Activated CD8-positive, alpha-beta T cell treated with anti-CD3 and anti-CD28 coated beads for 36 hours (primary cell): ENCODE measurements at regions not wholly inside any gene's neighbourhood (a gene's known extent, or its start where the extent isn't known, plus 50 kb on each side); places are given as distances from the start of the nearest gene placed in this dataset.

Experiments used
- ATAC-seq: fragments of 200-7000 bp; cut with Tn5 transposase; one replicate; pipeline ENCODE4 v1.10.0; 2021; ENCODE audit warnings: mild to moderate bottlenecking, moderate library complexity
- CTCF ChIA-PET: fragments of 350-600 bp; sonication (Branson Sonifier 250); formaldehyde crosslinking; loops from one replicate; lab custom pipeline; 2021; ENCODE audit warnings: antibody characterized with exemption; lab: Charles Lee
- POLR2A ChIA-PET: fragments of 350-600 bp; sonication (Branson Sonifier 250); formaldehyde crosslinking; loops from one replicate; lab custom pipeline; 2021; ENCODE audit warnings: antibody characterized with exemption; lab: Charles Lee
- DNase-seq: peaks from one replicate; pipeline ENCODE4 v3.0.0-alpha.2; 2020
- H3K27ac Mint-ChIP-seq: one replicate; pipeline ENCODE4 v1.8.0; 2021; ENCODE audit warnings: mild to moderate bottlenecking, mixed read lengths
- H3K27me3 Mint-ChIP-seq: one replicate; pipeline ENCODE4 v1.8.0; 2021; ENCODE audit warnings: mixed read lengths
- H3K36me3 Mint-ChIP-seq: one replicate; pipeline ENCODE4 v1.8.0; 2021; ENCODE audit warnings: low read depth, mixed read lengths
- H3K4me1 Mint-ChIP-seq: one replicate; pipeline ENCODE4 v1.8.0; 2021; ENCODE audit warnings: low read depth, mixed read lengths
- H3K4me3 Mint-ChIP-seq: one replicate; pipeline ENCODE4 v1.8.0; 2021; ENCODE audit warnings: mild to moderate bottlenecking, moderate library complexity, mixed read lengths
- H3K9me3 Mint-ChIP-seq: one replicate; pipeline ENCODE4 v1.8.0; 2021; ENCODE audit warnings: mixed read lengths
- CTCF ChIP-seq: fragments of 200-600 bp; IDR thresholded peaks from one replicate; pipeline ENCODE4 v1.8.0; 2022; ENCODE audit warnings: antibody characterized with exemption, mild to moderate bottlenecking
- intact Hi-C: fragments of 100-400 bp; cut with micrococcal nuclease; formaldehyde crosslinking; loops from one replicate; pipeline ENCODE4 v1.10.0; 2022

- Mint-ChIP-seq H3K27me3 (peaks cover 2% of the 10 kb centered on the region), H3K36me3 (no peaks in the 10 kb centered on the region), H3K9me3 (peaks cover 3% of the 10 kb centered on the region), H3K27ac (no peak overlapping the region), H3K4me1 (no peaks in the 10 kb centered on the region), H3K4me3 (no peak overlapping the region)
- DNase-seq (no peak), ATAC-seq (no peak)
- ChIA-PET CTCF (no interaction called here), POLR2A (no interaction called here)
- intact Hi-C loops: no loop called here
- TF ChIP-seq CTCF: no peak
These were observed 115.6 kb upstream of the IGSF21 start for GRCh38 chr1:17991996-17992395.

GRCh38 chr1:17992800-17993199 lies 114.8 kb upstream of the IGSF21 start:
- no peak for DNase-seq
- TF ChIP-seq CTCF: no peak
- ATAC-seq: no peak
- intact Hi-C loops: no loop called here
- ChIA-PET POLR2A (no interaction called here), CTCF (no interaction called here)
- Mint-ChIP-seq H3K4me3 (no peak overlapping the region), H3K27ac (no peak overlapping the region), H3K4me1 (no peaks in the 10 kb centered on the region), H3K36me3 (no peaks in the 10 kb centered on the region), H3K9me3 (peaks cover 3% of the 10 kb centered on the region), H3K27me3 (peaks cover 2% of the 10 kb centered on the region)

GRCh38 chr1:17994046-17994445 lies 113.6 kb upstream of the IGSF21 start:
- H3K36me3 Mint-ChIP-seq: no peaks in the 10 kb centered on the region
- no peaks in the 10 kb centered on the region for H3K4me1 Mint-ChIP-seq
- H3K27me3 Mint-ChIP-seq: peaks cover 1% of the 10 kb centered on the region
- H3K9me3 Mint-ChIP-seq: peaks cover 3% of the 10 kb centered on the region
- DNase-seq (no peak), ATAC-seq (no peak)
- no peak overlapping the region for H3K4me3 Mint-ChIP-seq
- no peak for TF ChIP-seq CTCF
- no peak overlapping the region for H3K27ac Mint-ChIP-seq
- ChIA-PET POLR2A (no interaction called here), CTCF (no interaction called here)
- intact Hi-C loops: no loop called here

- CTCF ChIA-PET: no interaction called here
- H3K36me3 Mint-ChIP-seq: no peaks in the 10 kb centered on the region
- POLR2A ChIA-PET: no interaction called here
- no peaks in the 10 kb centered on the region for H3K4me1 Mint-ChIP-seq
- intact Hi-C loops: no loop called here
- H3K27me3 Mint-ChIP-seq: peaks cover 3% of the 10 kb centered on the region
- no peak overlapping the region for H3K4me3 Mint-ChIP-seq
- H3K27ac Mint-ChIP-seq: no peak overlapping the region
- DNase-seq (no peak), ATAC-seq (no peak)
- TF ChIP-seq CTCF: no peak
- no peaks in the 10 kb centered on the region for H3K9me3 Mint-ChIP-seq
These were observed 112.1 kb upstream of the IGSF21 start for GRCh38 chr1:17995480-17995879.

GRCh38 chr1:17998889-17999288 lies 108.7 kb upstream of the IGSF21 start:
- no peaks in the 10 kb centered on the region for H3K4me1 Mint-ChIP-seq
- TF ChIP-seq CTCF: no peak

More at GRCh38 chr1:17998889-17999288, 108.7 kb upstream of the IGSF21 start:
- intact Hi-C loops: no loop called here
- H3K4me3 Mint-ChIP-seq: no peak overlapping the region
- peaks cover 8% of the 10 kb centered on the region for H3K27me3 Mint-ChIP-seq
- H3K36me3 Mint-ChIP-seq: no peaks in the 10 kb centered on the region
- no peak for ATAC-seq
- ChIA-PET CTCF (no interaction called here), POLR2A (no interaction called here)
- no peak for DNase-seq
- no peaks in the 10 kb centered on the region for H3K9me3 Mint-ChIP-seq
- H3K27ac Mint-ChIP-seq: no peak overlapping the region
